ENCODE measurements at regions not wholly inside any gene's neighbourhood (a gene's known extent, or its start where the extent isn't known, plus 50 kb on each side); places are given as distances from the start of the nearest gene placed in this dataset.
"Not testable (repeated sequence)": the region's sequence is repeated elsewhere in the genome, so short reads cannot be mapped to it uniquely, and the experiment has no call there.

GRCh38 chr15:95129574-95129973 lies 898.2 kb downstream of the MCTP2 start:
- DNase-seq (ENCODE audit: low read depth, low spot score): no peak

GRCh38 chr15:95131131-95131556 lies 899.8 kb downstream of the MCTP2 start:
- DNase-seq (ENCODE audit: low read depth, low spot score): no peak

- no peak for DNase-seq (ENCODE audit: low read depth, low spot score)
Observed at GRCh38 chr15:95132774-95133173, 901.4 kb downstream of the MCTP2 start.

GRCh38 chr15:95134431-95135110 lies 903.2 kb downstream of the MCTP2 start:
- DNase-seq (ENCODE audit: low read depth, low spot score): no peak

- DNase-seq (ENCODE audit: low read depth, low spot score): no peak
Observed at GRCh38 chr15:95138604-95139270, 907.4 kb downstream of the MCTP2 start.

GRCh38 chr15:95141486-95141885 lies 910.1 kb downstream of the MCTP2 start:
- DNase-seq (ENCODE audit: low read depth, low spot score): no peak

GRCh38 chr15:95142531-95142930 lies 911.2 kb downstream of the MCTP2 start:
- DNase-seq (ENCODE audit: low read depth, low spot score): no peak

GRCh38 chr15:95146481-95146880 lies 915.1 kb downstream of the MCTP2 start:
- DNase-seq (ENCODE audit: low read depth, low spot score): no peak

GRCh38 chr15:95148183-95148582 lies 916.8 kb downstream of the MCTP2 start:
- no peak for DNase-seq (ENCODE audit: low read depth, low spot score)

GRCh38 chr15:95149036-95149435 lies 917.7 kb downstream of the MCTP2 start:
- DNase-seq (ENCODE audit: low read depth, low spot score): no peak

- DNase-seq (ENCODE audit: low read depth, low spot score): no peak
Observed at GRCh38 chr15:95149771-95150170, 918.4 kb downstream of the MCTP2 start.

GRCh38 chr15:95150466-95150865 lies 919.1 kb downstream of the MCTP2 start:
- no peak for DNase-seq (ENCODE audit: low read depth, low spot score)

- no peak for DNase-seq (ENCODE audit: low read depth, low spot score)
Observed at GRCh38 chr15:95152741-95153140, 921.4 kb downstream of the MCTP2 start.

- DNase-seq (ENCODE audit: low read depth, low spot score): not testable (repeated sequence)
Observed at GRCh38 chr15:95153201-95153600, 921.8 kb downstream of the MCTP2 start.

GRCh38 chr15:95160316-95160715 lies 929.0 kb downstream of the MCTP2 start:
- DNase-seq (ENCODE audit: low read depth, low spot score): no peak

GRCh38 chr15:95162069-95162468 lies 930.7 kb downstream of the MCTP2 start:
- no peak for DNase-seq (ENCODE audit: low read depth, low spot score)

GRCh38 chr15:95162531-95162930 lies 931.2 kb downstream of the MCTP2 start:
- DNase-seq (ENCODE audit: low read depth, low spot score): no peak

GRCh38 chr15:95162967-95163531 lies 931.7 kb downstream of the MCTP2 start:
- DNase-seq (ENCODE audit: low read depth, low spot score): peak; percentile 56

GRCh38 chr15:95168152-95168551 lies 936.8 kb downstream of the MCTP2 start:
- no peak for DNase-seq (ENCODE audit: low read depth, low spot score)

- DNase-seq (ENCODE audit: low read depth, low spot score): no peak
Observed at GRCh38 chr15:95168951-95169431, 937.6 kb downstream of the MCTP2 start.

GRCh38 chr15:95169541-95170459 lies 938.4 kb downstream of the MCTP2 start:
- no peak for DNase-seq (ENCODE audit: low read depth, low spot score)

Data from smooth muscle cell of the brain vasculature (primary cell).